ENCODE measurements at regions not wholly inside any gene's neighbourhood (a gene's known extent, or its start where the extent isn't known, plus 50 kb on each side); places are given as distances from the start of the nearest gene placed in this dataset.

- Histone ChIP-seq H3K4me1 (no peaks in the 10 kb centered on the region), H3K36me3 (ENCODE audit: low read depth, missing control alignments) (no peaks in the 10 kb centered on the region), H3K4me3 (no peak overlapping the region), H3K9me3 (no peaks in the 10 kb centered on the region), H3K27ac (no peak overlapping the region), H3K27me3 (no peaks in the 10 kb centered on the region)
- intact Hi-C loops (cut with DNase I; ENCODE audit: low total_unique reads) = no loop called here
- WGBS, 2 donors = 75 to 82% methylated on average over 3 of the region's 3 CpGs
- TF ChIP-seq CTCF (IDR thresholded peaks at IDR 0.05) (no peak), POLR2A (IDR thresholded peaks at IDR 0.05) (no peak)
- no peak for DNase-seq
Measured at GRCh38 chr6:14353281-14353680, 235.7 kb downstream of the CD83 start.

- intact Hi-C loops (cut with DNase I; ENCODE audit: low total_unique reads) = no loop called here
- Histone ChIP-seq H3K27me3 (no peaks in the 10 kb centered on the region), H3K27ac (no peak overlapping the region), H3K4me1 (no peaks in the 10 kb centered on the region), H3K36me3 (ENCODE audit: low read depth, missing control alignments) (no peaks in the 10 kb centered on the region), H3K9me3 (no peaks in the 10 kb centered on the region), H3K4me3 (no peak overlapping the region)
- no peak for DNase-seq
- no peak for TF ChIP-seq POLR2A (IDR thresholded peaks at IDR 0.05)
- TF ChIP-seq CTCF (IDR thresholded peaks at IDR 0.05) = no peak
- 97 to 99% methylated on average over 2 of the region's 2 CpGs for WGBS, 2 donors
Measured at GRCh38 chr6:14353798-14354197, 236.2 kb downstream of the CD83 start.

- no peak for DNase-seq
- TF ChIP-seq CTCF (IDR thresholded peaks at IDR 0.05) = no peak
- TF ChIP-seq POLR2A (IDR thresholded peaks at IDR 0.05) = no peak
- intact Hi-C loops (cut with DNase I; ENCODE audit: low total_unique reads) = no loop called here
- Histone ChIP-seq H3K27me3 (no peaks in the 10 kb centered on the region), H3K4me1 (no peaks in the 10 kb centered on the region), H3K4me3 (no peak overlapping the region), H3K27ac (no peak overlapping the region), H3K9me3 (no peaks in the 10 kb centered on the region), H3K36me3 (ENCODE audit: low read depth, missing control alignments) (no peaks in the 10 kb centered on the region)
- 44 to 54% methylated on average over 5 of the region's 5 CpGs for WGBS, 2 donors
Measured at GRCh38 chr6:14354919-14355572, 237.5 kb downstream of the CD83 start.

- H3K27ac ChIP-seq = no peak overlapping the region
- no peaks in the 10 kb centered on the region for H3K9me3 ChIP-seq
- no peaks in the 10 kb centered on the region for H3K27me3 ChIP-seq
- 86 to 87% methylated on average over 5 of the region's 5 CpGs for WGBS, 2 donors
- no peak overlapping the region for H3K4me3 ChIP-seq
- no peaks in the 10 kb centered on the region for H3K36me3 ChIP-seq (ENCODE audit: low read depth, missing control alignments)
- TF ChIP-seq CTCF (IDR thresholded peaks at IDR 0.05) (no peak), POLR2A (IDR thresholded peaks at IDR 0.05) (no peak)
- DNase-seq = no peak
- intact Hi-C loops (cut with DNase I; ENCODE audit: low total_unique reads) = no loop called here
- no peaks in the 10 kb centered on the region for H3K4me1 ChIP-seq
Measured at GRCh38 chr6:14359438-14359837, 241.9 kb downstream of the CD83 start.

- WGBS, 2 donors = 90 to 92% methylated on average over 7 of the region's 7 CpGs
- Histone ChIP-seq H3K27me3 (no peaks in the 10 kb centered on the region), H3K36me3 (ENCODE audit: low read depth, missing control alignments) (no peaks in the 10 kb centered on the region), H3K27ac (no peak overlapping the region), H3K4me1 (no peaks in the 10 kb centered on the region), H3K4me3 (no peak overlapping the region), H3K9me3 (no peaks in the 10 kb centered on the region)
- intact Hi-C loops (cut with DNase I; ENCODE audit: low total_unique reads) = no loop called here
- DNase-seq = no peak
- TF ChIP-seq CTCF (IDR thresholded peaks at IDR 0.05) = no peak
- no peak for TF ChIP-seq POLR2A (IDR thresholded peaks at IDR 0.05)
Measured at GRCh38 chr6:14360565-14360964, 243.0 kb downstream of the CD83 start.
